Cardiac fibroblast (primary cell): ENCODE measurements at regions not wholly inside any gene's neighbourhood (a gene's known extent, or its start where the extent isn't known, plus 50 kb on each side); places are given as distances from the start of the nearest gene placed in this dataset.
"Not testable (repeated sequence)": the region's sequence is repeated elsewhere in the genome, so short reads cannot be mapped to it uniquely, and the experiment has no call there.

Experiments used
- DNase-seq, 2 donors: peaks; one replicate each; pipeline versions ENCODE4 v3.0.0 to v3.0.0-alpha.2; 2010; ENCODE audit warnings: low read depth in 2 of 2
- H3K4me3 ChIP-seq, 2 donors: replicated peaks in 1 of 2; 1 replicate in 1 of 2; 2 replicates in 1 of 2; pipeline ENCODE4 v1.5.1; 2011; ENCODE audit warnings: low read depth in 2 of 2, low read length in 2 of 2, mild to moderate bottlenecking in 2 of 2, moderate library complexity in 1 of 2
- TF ChIP-seq, protein P1 (sequence below): IDR thresholded peaks from one replicate; pipeline ENCODE4 v1.5.1; 2011; ENCODE audit warnings: low read depth, mild to moderate bottlenecking, low read length, inconsistent platforms

DNA sequence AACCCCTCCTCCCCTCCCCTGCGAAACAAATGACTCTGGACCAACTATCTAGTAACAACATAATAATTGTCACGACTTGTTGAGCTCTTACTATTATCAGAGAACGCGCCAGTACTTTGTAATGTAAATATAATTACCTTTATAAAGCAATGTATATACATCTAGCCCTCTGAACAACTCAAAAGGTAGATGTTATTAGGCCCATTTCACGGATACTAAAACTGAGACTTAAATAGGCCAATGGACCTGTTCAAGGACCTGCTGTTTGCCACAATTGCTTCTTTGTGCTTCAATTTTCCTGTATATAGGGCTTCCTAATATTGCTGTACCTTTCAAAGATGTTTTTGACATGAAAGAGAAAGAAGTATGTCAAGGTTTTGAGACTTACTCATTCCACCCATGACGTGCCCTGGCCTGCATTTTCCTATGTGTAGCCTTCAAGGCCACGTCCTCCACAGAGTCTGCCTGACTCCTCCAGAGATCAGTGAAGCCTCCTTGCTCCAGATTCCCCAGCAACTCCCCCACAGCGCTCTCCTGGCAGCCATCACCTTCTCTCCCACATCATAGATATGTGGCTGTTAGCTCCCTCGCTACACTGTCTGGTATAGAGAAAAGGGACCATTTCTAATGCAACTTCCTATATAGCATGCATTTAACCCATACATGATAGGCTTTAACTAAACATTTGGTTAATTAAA, 156.6 kb downstream of the SKIDA1 start:
- TF ChIP-seq, protein P1, sequence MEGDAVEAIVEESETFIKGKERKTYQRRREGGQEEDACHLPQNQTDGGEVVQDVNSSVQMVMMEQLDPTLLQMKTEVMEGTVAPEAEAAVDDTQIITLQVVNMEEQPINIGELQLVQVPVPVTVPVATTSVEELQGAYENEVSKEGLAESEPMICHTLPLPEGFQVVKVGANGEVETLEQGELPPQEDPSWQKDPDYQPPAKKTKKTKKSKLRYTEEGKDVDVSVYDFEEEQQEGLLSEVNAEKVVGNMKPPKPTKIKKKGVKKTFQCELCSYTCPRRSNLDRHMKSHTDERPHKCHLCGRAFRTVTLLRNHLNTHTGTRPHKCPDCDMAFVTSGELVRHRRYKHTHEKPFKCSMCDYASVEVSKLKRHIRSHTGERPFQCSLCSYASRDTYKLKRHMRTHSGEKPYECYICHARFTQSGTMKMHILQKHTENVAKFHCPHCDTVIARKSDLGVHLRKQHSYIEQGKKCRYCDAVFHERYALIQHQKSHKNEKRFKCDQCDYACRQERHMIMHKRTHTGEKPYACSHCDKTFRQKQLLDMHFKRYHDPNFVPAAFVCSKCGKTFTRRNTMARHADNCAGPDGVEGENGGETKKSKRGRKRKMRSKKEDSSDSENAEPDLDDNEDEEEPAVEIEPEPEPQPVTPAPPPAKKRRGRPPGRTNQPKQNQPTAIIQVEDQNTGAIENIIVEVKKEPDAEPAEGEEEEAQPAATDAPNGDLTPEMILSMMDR: no peak
- H3K4me3 ChIP-seq: no peak overlapping the region
- peak; percentile 59 to 81 for DNase-seq

DNA sequence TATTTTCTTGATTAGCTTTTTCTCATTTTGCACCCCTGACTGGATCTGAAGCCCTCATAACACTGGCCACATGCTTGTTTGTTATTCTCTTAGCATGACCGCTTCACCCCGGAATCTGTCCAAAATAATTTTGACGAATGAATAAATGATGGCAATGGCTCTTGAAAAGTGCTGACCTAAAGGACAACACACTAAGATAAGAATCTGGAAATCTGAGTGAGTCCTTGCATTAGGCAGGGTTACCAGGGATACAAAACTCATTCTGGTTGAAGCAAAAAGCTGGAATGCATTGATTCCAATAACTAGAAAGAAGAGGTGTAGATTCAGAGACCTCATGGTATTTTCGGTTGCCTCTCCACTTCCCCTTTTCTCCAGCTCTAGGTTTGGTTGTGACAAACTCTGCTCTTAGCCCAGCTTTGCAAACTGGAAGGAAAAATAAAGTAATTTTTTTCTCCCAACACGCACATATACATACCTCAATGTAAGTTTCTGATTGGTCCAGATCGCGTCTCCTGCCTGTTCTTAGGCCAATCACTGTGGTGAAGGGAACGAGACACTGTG, 157.4 kb downstream of the SKIDA1 start:
- TF ChIP-seq, protein P1: no peak
- H3K4me3 ChIP-seq: no peak overlapping the region
- DNase-seq: no peak

DNA sequence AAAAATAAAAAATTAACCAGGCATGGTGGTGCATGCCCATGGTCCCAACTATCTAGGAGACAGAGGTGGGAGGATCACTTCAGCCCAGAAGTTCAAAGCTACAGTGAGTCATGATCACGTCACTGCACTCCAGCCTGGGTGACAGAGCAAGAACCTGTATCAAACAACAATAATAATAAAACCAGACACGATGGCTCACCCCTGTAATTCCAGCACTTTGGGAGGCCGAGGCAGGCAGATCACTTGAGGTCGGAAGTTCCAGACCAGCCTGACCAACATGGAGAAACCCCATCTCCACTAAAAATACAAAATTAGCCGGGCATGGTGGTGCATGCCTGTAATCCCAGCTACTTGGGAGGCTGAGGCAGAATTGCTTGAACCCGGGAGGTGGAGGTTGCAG, 159.4 kb downstream of the SKIDA1 start:
- DNase-seq: peak; percentile 43 to 92
- H3K4me3 ChIP-seq: not testable (repeated sequence)

DNA sequence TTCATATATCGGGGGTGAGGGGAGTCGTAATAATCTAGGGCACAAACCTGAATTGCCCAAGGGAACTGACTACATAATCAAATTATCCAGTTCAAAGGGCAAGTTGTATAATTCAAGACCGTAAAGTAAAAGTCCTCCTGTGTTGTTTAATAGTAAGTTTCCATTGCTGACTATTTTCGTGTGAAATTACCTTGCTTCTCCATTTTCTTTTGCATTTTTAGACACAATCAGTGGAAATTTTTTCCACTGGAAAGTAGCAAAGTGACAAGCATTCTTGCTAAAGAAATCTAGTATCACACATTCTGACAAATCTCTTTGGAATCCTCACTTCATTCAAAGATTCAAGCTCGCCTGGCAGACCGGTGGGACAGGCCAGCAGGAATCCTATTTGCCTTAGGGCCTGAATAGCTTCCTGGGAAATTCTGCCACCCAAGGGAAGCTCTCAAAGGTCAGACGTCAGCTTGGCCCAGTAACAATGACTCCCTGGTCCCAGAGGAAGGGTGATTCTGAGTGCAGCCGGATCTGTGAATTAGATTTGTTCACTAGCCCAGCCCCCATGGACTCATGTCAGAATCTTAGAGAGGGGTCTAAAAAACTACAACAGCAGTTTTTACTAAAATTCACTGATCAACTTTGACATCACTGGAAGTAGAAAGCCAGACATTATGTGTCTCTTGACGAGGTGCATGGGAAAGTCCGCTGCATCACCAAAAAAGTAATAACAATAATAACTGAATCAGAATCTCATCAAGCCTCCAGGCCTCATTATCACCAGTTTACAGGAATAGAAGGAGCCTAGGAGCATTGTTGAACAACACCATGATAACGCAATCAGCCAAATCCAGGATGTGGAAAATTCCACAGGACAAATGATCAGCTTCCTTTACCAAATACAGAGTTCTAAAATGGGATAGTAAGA, 161.0 kb downstream of the SKIDA1 start:
- peak; percentile 85 to 89 for DNase-seq
- TF ChIP-seq, protein P1: no peak
- H3K4me3 ChIP-seq: no peak overlapping the region

DNA sequence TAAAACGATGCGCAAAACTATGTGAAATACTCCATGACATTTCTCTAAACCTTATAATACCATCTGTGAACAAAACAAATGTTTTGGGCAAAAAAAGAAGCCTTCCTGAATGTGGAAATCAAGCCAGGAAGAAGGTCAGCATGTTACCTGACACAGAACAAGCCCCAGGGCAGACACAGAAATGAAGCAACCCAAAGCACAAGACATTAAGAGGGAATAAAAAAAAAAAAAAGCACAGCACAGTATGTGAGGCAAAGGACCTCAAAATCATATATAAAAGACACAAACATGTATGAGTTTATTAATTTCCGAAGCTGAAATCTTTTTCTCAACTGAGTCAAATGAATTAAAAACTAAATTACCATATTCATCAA, 161.8 kb downstream of the SKIDA1 start:
- H3K4me3 ChIP-seq: no peak overlapping the region
- no peak for DNase-seq

DNA sequence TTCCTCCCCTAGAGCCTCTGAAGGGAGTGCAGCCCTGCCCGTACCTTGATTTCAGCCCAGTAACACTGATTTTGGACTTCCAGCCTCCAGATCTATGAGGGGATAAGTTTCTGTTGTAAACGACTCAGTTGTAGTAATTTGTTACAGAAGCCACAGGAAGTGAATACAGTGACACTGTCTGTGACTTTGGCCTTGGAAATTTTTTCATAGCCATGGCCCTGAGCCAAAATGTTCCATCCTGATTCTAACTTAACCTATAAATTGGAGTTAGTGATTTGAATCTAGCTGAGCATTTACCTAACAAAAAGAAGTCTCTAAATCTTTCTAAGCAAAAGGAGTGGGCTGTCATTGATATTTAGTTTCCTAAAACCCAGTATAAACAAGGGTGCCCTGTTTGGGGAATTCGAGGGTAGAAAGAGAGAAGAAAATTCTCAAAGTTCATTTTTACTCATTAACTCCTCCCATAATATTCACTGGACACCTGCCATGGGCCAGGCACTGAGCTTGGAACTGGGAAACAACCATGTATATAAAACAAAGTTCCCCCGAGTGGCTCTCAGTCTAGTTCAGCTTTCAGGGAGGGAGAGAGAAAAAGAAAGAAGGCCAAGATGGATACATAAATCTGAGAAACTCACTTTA, 162.3 kb downstream of the SKIDA1 start:
- no peak overlapping the region for H3K4me3 ChIP-seq
- DNase-seq: no peak
- TF ChIP-seq, protein P1: no peak

More for the DNA sequence above, 161.8 kb downstream of the SKIDA1 start:
- TF ChIP-seq, protein P1: no peak
